ENCODE measurements at regions not wholly inside any gene's neighbourhood (a gene's known extent, or its start where the extent isn't known, plus 50 kb on each side); places are given as distances from the start of the nearest gene placed in this dataset.
"Not testable (repeated sequence)": the region's sequence is repeated elsewhere in the genome, so short reads cannot be mapped to it uniquely, and the experiment has no call there.

DNA sequence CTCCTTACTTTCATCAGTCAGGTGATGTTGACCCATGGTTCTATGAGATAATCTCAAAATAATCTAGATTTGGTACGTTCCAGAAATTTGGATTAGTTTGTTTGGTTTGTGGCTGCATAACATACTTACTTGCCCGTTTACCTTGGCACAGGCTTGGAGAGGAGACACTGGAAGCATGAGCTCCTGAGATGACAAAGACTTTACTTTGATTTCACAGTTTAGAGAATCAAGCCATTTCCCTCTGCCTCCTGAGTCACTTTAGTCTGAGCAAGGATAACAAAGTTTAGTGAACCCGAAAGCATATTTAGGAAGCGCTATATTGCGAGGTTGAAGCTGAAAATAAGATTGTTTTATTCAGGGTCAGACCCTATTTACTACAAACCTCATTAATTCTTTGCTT lies 643.4 kb downstream of the QKI start:
- DNase-seq: no peak

DNA sequence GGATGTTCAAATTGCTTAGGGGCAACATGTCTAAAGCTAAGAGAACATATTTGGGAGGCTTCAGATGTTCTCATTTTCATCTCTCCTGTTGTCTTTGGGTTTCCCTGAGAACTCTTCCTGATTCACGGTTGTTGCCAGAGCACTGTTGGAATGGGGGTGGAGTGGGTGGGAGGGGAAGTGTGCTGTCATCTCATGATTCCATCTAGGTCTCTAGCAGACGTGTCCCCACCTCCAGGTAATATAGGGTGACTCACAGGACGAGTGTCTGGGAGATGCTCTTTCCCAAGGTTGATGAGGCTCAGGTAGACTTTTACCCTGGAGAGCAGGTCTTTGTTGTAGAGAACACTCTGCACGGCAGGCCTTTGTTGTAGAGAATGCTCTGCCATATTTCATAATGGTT lies 636.9 kb downstream of the QKI start:
- DNase-seq: no peak

DNA sequence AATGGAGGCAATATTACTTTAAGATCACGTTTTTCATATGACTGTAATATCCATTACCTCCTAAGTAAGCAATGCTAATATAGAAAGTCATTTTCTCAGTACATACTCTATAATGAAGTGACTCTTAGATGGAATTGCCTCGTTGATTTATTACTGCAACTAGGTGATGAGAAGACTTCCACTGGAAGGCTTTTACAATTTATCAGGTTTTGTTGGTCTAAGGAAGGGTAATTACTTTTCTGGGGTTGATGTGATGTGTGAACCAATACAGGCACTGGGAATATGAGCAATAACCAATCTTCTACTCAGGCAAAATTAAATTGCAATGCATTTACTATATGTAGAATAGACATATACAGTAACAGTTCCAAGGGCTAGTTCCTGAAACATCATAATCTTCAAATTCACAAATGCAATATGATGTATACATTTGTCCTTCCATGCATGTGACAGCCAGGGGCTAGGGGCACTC lies 635.0 kb downstream of the QKI start:
- no peak for DNase-seq

DNA sequence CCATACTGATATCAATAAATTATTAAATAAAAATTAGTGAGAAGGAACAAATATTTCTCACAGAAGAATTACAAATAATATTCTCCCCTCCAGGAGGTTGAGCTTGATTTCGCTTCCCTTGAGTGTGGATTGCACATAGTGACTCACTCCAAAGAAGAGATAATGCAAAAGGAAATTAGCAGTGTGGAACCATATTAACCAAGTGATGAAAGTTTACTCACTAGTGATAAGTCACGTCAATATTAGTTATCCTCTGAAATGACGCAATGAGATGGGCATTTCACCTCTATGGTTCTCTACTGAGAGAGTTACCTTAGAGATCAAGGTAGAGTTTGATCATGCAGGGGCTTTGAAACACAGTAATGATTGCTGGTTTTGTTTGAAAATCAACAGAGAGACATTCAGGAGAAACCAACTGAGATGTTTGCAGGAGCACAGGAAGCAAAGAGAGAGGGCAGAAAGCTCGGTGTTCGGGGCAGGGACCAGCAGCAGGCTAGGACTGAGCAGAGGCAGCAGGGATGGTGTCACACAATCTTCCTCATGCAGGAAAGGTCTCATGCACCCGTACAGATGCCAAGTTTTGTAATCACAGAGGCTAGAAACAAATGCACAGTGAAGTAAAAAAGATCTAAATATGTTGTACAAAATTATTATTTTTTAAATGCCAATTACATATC lies 634.5 kb downstream of the QKI start:
- DNase-seq: no peak

DNA sequence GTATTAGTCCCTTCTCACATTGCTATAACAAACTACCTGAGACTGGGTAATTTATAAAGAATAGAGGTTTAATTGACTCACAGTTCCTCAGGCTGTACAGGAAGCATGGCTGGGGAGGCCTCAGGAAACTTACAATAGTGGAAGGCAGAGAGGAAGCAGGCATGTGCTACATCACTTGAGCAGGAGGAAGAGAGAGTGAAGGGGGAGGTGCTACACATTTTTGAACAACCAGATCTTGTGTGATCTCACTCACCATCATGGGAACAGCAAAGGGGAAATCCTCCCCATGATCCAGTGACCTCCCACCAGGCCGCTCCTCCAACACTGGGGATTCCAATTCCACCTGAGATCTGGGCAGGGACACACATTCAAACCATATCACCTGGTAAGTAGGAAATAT lies 630.6 kb downstream of the QKI start:
- DNase-seq: no peak

DNA sequence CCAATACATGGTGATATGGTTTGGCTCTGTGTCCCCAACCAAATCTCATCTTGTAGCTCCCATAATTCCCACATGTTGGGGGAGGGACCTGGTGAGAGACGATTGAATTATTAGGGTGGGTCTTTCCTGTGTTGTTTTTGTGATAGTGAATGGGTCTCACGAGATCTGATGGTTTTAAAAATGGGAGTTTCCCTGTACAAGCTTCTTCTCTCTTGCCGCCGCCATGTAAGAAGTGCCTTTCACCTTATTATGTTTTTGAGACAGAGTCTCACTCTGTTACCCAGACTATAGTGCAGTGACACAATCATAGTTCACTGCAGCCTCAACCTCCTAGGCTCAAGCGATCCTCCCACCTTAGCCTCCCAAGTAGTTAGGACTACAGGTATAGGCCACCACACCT lies 629.1 kb downstream of the QKI start:
- DNase-seq: not testable (repeated sequence)

DNA sequence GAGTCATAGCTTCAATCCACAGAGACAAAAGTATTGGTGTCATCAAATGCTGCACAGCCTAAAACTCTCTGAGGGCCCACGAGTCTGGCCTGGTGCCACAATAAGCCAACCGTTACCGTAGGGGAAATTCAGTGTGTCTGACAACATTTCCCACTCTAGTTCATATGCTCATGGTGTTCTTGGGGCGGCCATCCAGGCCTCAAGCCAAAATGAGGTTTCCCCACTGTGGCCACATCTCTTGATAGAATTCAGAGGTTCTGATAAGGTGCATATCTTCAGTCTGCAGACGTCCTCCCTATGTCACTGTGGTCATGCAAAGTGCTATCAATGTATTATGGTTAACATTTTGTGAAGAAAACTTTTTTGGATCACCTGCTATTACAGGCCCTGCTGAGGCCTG lies 627.7 kb downstream of the QKI start:
- no peak for DNase-seq

DNA sequence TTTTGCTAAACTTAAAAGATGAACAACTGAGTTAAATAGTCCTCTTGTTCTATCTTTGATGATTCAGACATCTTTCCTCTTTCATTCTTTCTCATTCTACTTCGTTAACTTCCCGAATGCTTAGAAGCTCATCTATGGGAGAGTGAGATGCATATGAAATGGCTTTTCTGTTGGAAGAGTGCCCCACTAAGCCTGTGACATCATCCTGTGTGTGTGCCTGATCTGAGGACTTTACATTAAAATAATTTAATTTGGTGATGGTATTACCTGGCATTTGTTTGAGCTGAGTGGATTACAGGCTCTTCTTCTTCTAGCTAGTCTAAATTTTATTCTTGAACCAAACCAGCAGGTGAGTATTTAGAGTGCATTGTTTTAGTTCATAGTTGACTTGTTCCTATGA lies 626.5 kb downstream of the QKI start:
- no peak for DNase-seq

DNA sequence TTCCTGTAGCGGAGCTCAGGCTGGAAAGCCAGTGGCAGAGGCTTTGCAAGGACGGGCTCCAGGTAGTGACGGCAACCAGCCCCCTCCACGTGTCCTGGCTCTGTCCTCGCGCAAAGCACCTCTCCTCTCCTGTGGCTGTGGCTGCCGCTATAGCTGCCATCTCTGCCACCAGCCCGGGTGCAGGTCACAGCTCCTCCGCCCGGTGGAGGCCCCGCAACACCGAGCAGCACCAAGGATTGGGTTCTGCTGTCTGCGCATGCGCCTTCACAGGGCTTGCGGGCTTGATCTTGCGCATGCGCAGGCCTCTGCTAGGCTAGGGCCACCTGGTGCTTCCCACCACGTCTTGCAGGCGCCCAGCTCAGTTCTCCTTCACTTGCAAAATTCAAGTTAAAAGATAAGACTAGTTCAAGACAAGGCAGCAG lies 625.4 kb downstream of the QKI start:
- peak in 3 of 5 donors; percentile 2 to 19 (median 10) for DNase-seq

DNA sequence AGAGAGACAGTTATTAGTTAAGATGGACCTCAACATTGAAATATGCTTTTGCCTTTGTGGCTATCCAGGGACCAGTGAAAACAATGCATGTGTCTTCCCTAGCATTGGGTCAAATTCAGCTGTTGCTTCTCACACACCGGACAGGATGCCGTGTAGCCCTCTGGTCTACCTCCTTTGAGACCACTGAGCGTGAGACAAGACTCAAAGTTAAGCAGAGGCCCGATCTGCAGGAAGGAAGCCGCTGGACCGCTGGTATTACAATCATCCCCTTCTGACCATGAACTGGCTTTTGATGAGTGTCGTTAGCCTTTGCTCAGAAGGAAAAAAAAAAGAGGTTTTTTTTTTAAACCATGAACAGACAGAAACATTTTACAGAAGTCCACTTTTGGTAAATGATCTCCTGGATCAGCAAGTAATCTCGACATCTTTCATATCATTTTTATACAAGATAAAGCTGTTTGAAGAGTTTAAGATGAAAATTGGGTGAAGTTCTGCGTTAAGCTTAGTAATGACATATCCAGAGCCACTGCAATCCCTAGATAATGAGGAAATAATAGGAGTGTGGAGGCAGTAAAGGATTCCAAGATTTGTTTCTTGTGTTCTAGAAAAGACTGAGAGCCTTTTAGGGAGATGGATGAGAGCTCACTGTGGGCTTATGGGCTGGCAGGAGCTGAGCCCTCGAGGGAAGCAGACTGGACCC lies 622.8 kb downstream of the QKI start:
- no peak for DNase-seq

DNA sequence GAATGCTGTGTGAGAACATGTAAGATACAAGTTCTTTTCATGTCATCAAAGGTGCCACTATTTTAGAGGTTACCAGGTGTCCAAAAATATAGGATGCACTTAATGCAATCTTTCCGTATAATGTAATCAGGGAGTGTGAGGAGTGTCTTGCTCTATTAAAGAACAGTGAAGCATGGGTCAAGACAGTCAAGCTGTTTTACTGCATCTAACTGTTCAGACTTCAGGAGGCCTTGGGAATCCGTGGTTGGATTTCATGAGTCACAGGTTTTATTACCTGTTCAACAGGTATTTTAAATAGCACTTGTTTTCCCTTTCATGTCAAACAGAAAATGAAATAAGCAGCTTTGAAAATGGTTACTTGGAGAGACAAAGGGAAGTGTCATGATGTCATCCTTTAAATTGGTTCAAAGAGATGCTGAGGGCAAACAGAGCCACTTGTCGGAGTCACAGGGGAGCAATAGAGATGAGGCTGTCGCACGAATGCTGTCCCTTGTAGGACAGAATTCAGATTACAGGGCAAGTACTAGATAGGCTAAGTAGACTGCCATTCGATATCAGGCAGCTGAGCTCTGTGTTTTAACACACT lies 621.5 kb downstream of the QKI start:
- no peak for DNase-seq

DNA sequence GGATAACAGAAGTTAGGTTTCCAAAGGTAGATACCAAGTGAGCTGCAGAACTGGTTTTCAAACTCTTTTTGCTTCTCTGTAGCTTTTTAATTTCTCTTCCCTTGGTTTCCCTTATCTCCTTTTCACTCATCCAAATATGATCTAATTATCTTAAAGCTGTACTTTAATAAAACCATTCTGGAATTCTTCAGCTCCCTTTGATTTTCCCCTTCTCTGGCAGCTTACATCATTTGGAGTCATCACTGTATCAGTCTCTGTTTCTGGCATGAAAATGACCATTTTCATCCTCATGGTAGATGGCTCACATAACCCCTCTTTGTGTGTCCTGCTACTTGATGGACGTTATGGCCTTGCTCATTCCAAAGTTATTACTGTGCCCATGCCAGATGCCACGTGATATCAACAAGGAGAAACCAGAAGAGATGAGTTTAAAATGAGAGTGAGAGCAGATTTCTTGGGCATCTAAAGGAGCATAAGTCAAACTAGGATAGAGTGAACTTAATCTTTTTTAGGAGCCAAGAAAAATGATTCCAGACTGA lies 620.2 kb downstream of the QKI start:
- DNase-seq: no peak

DNA sequence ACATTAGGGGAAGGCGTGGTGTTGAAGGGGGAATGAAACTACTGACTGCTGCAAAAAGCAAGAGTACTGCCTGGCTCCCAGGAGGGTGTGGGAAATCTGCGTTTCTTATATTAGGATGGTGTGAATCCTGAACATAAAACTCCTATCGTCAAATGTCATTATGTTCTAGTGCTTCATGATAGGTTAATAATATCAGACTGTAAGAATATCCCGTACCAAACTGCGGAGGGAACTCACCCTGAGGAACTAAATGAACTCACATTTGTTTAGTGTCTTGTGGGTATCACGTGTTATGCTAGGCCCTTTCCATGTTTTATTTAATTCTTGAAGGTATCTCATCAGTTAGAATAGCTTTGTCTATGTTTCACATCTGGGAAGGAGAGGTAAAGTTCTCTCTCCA lies 610.7 kb downstream of the QKI start:
- DNase-seq: no peak

DNA sequence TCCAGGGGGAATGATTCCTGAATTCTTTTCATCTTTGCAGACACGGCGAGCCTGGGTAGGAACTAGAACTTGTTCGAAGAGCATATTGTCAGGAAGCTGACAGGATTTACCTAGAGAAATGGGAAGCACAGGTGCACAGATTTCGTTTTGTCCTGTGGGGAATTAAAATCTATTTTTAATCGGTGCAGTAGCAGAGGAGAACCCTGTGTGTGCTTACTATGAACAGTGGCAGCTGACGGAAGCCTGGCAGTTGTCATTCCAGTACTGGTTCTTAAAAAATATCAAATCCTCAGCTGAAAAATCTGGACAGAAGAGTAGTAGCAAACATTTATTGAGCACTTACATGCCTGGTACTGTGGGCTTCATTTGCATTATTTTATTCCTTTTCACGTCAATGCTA lies 609.0 kb downstream of the QKI start:
- DNase-seq: no peak

DNA sequence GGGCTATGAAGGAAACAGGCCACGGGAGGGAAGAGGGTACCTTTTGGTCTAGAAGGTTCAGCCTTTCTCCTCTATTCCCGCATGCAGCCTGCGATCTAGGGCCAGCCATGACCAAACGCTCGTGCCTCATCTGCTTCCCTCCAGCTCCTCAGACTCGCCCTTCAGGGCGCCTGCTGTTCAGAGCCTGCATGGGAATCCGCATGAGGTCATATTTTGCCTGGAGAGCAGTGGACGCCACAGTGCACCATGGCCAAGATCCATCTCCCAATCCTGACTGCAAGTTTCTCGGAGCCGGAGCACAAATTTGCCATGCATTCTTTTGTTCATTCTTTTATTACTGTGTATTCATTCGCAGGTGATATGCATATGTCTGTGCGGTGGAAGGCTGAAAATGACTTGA lies 608.1 kb downstream of the QKI start:
- DNase-seq: no peak

DNA sequence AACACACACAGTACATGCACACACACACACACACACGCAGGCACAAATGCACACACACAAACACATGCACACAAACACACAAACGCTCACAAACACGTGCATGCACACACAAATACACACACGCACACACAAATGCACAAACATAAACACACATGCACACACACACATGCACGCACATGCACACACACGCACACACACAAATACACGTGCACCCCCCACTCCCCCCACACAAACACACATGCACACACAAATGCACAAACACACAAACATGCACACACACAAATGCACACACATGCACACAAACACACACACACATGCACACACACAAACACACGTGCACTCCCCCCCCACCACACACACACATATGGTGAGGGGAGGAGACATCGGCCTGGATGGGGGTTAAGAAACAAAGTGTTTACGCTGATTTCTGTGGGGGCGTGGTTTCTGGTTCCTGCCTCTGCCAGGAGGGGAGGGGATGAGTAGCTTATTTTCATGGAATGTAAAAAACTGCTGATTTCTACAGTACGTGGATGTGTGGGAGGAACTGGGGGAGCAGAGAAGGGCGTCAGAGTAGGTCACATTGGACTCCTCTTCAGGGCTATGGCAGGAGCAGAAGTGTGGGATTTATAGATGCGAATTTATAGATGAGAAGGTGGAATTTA lies 607.2 kb downstream of the QKI start:
- no peak for DNase-seq

DNA sequence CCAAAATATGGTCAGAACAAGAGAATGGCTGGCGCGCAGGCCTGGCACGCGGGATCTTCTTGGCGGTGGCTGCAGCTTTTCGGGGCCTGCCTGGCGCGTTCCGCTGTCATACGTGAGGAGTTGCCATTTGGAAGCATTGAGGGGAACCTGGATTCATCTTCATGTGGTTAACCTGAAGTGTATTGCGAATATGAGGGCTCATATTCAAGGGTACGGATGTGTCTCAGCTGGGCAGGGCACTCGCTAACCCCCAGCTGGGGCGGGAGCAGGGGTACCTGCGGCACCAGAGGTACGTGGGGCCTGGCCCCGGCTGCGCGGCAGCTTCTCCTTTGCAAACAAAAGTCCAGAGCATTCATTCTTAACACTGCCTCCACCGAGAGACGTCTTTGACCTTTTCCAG lies 605.6 kb downstream of the QKI start:
- no peak for DNase-seq

DNA sequence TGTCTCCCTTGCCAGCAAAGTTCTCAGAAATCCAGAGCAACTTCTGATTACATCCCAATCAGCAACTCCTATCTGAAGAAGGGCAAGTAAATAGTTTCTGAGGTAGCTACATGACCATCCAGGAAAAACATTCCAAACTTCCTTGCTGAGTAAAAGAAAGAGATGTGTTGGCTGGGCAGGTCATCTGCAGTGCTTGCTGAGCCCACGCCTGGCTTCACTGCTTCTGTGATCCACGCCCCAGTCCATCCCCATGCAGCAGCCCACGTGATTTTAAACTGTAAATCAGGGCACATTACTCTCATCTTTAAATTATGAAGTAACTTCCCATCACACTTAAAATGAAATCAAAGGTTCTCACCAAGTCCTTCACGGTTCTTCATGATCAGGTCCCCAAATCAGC lies 603.6 kb downstream of the QKI start:
- DNase-seq: no peak

DNA sequence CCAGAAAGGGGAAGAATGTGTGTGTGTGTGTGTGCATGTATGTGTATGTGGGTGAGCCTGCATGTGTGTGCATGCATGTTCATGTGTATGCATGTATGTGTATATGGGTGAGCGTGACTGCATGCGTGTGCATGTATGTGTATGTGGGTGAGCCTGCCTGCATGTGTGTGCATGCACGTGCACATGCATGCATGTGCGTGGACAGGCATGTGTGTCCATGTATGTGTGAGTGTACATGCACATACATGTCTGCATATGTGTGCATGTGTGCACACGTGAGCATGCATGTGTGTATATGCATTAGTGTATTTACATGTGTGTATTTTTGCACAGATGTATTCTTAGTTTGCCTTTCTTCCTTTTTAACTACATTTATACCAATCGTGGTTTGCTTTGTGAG lies 601.5 kb downstream of the QKI start:
- DNase-seq: no peak

DNA sequence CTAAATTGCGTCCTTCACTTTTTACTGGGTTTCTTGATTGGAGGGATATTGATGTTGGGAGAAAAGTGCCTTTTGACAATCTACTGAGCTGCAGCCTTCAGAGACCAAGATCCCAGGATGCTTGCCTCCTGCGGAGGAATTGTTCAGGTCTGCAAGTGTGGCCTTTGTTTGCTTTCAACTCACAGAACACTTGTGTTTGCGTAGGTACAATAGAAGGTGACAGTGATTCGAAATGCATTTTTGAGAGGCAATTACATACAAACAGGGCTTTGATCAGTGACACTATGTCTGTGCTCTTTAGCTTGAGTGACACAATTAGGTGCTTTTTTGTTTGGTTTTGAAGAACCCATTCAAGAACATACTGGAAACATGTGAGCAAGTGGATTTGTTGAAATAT lies 600.6 kb downstream of the QKI start:
- no peak for DNase-seq

DNA sequence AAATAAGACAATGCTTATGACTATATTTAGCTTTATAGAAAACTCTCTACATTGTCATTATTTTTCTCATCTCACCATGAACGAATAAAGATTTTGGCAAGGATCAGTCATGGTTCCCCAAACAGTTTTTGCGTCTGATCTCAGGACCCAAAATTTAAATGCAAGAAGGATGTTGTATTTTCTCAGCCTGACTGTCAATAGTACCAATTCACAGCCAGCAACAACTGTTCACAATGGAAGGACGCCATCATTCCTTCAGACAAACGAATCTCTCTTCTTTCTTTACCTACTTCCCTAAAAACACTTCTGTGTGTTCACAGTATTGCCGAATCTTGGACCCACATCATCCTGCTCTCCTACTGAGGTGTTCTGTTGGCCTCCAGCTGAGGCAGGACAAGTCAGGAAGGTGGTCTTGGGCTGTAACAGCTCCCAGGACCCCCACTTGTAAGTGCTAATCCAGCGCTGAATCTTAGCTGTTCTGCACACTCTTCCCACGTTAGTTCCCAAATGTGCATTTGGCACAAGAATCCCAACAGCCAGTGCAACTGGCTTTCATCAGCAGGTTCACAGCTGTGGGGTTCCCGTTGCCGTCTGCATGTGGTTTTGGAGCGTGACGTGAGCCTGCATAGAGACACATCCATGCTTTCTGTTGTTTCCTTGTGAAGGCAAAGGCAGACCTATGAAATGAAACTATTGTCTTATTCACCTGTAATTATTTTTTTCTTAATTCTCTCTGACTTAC lies 600.0 kb downstream of the QKI start:
- no peak for DNase-seq

DNA sequence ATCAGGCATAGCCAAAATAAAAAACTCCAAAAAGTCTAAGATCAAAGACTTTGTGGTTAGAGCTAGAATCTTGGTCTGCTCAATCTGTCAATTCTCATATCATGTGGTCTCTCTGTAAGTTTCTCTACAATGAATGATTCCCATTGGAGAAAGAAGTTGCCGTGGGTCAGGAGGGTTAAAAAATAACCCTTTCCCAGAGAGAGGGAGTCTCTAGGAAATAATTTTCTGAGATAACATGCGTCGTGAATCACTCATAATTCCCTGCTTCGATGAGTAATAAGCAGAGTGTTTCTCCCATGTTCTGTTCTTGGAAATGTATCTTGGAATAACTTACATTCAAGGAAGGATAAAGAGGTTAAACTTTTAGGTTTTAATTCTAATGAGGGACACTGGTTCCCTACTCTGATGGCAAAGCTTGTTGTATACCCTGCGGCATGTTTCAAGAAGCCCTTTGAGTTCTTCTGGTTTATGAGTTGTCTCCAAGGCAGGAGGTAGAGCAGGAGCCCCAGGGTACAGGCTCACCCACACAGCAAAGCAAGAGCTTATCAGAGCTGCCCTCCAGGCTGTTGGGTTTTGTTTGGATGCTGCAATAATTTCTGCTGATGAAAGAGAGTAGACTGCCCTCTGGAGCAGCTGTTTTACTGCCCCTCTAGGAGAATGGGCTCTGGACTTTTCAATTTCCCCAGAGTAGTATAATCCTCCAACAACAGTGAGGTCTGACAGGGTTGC lies 599.1 kb downstream of the QKI start:
- DNase-seq: no peak
